K562 (cell line): ENCODE measurements at regions not wholly inside any gene's neighbourhood (a gene's known extent, or its start where the extent isn't known, plus 50 kb on each side); places are given as distances from the start of the nearest gene placed in this dataset.

Source experiments
- COPS2 ChIP-seq: fragments of 450-650 bp; conservative IDR thresholded peaks from 2 replicates; pipeline ENCODE4 v1.6.1; 2016; ENCODE audit warnings: mild to moderate bottlenecking, moderate library complexity
- HEY1 ChIP-seq: fragments of 250-450 bp; sonication (Bioruptor Pico); IDR thresholded peaks from 2 replicates; pipeline ENCODE4 v1.5.0; 2020; ENCODE audit warnings: mild to moderate bottlenecking, moderate library complexity, borderline replicate concordance
- NFIX ChIP-seq: fragments of 250-450 bp; sonication (Bioruptor Pico); IDR thresholded peaks from 2 replicates; pipeline ENCODE4 v1.4.0; 2020; ENCODE audit warnings: low read depth, mild to moderate bottlenecking, moderate library complexity
- NR2C1 ChIP-seq, 2 experiments: fragments of 450-650 bp; IDR thresholded peaks; 2 replicates each; pipeline ENCODE4 v1.6.1; 2017; ENCODE audit warnings: mild to moderate bottlenecking in 2 of 2, antibody characterized with exemption in 1 of 2, inconsistent platforms in 1 of 2, missing compliant biosample characterization in 1 of 2, missing genetic modification characterization in 1 of 2
- PURB ChIP-seq: sonication (generic); formaldehyde crosslinking; IDR thresholded peaks from 2 replicates; pipeline ENCODE4 v1.9.0; 2021; ENCODE audit warnings: low read depth, mild to moderate bottlenecking, missing genetic modification reagents
- RREB1 ChIP-seq: fragments of 250-450 bp; sonication (Bioruptor Pico); IDR thresholded peaks from 2 replicates; pipeline ENCODE4 v1.4.0; 2020
- ZNF75A ChIP-seq: fragments of 450-650 bp; formaldehyde crosslinking; IDR thresholded peaks from 2 replicates; pipeline ENCODE4 v1.4.0; 2020; ENCODE audit warnings: mild to moderate bottlenecking

GRCh38 chr14:30257946-30258661 lies 300.9 kb upstream of the G2E3 start (continued):
- no peak for TF ChIP-seq RREB1 (CRISPR knock-in tag)
- no peak for TF ChIP-seq PURB (CRISPR knock-in tag)
- no peak for TF ChIP-seq COPS2
- TF ChIP-seq HEY1 (CRISPR knock-in tag), result no peak
- TF ChIP-seq ZNF75A (CRISPR knock-in tag), result no peak
- TF ChIP-seq NR2C1 (IDR thresholded peaks at IDR 0.05), result no peak
- TF ChIP-seq NR2C1 (tag; IDR thresholded peaks at IDR 0.05), result no peak
- no peak for TF ChIP-seq NFIX (CRISPR knock-in tag)
